HTR-8/SVneo (cell line): ENCODE measurements at regions not wholly inside any gene's neighbourhood (a gene's known extent, or its start where the extent isn't known, plus 50 kb on each side); places are given as distances from the start of the nearest gene placed in this dataset.
"Not testable (repeated sequence)": the region's sequence is repeated elsewhere in the genome, so short reads cannot be mapped to it uniquely, and the experiment has no call there.

Source experiments
- DNase-seq: peaks from one replicate; pipeline ENCODE4 v3.0.0; 2011; ENCODE audit warnings: low spot score, mixed read lengths; ENCODE audit not compliant: insufficient read length
- FAIRE-seq: peaks from 2 replicates; lab custom pipeline; 2011; peaks lifted over from hg19 to GRCh38; lab: Jason Lieb, UNC

GRCh38 chr5:99398976-99399375 is 470.2 kb upstream of the CHD1 start:
- DNase-seq (no peak), FAIRE-seq (no peak)

DNA sequence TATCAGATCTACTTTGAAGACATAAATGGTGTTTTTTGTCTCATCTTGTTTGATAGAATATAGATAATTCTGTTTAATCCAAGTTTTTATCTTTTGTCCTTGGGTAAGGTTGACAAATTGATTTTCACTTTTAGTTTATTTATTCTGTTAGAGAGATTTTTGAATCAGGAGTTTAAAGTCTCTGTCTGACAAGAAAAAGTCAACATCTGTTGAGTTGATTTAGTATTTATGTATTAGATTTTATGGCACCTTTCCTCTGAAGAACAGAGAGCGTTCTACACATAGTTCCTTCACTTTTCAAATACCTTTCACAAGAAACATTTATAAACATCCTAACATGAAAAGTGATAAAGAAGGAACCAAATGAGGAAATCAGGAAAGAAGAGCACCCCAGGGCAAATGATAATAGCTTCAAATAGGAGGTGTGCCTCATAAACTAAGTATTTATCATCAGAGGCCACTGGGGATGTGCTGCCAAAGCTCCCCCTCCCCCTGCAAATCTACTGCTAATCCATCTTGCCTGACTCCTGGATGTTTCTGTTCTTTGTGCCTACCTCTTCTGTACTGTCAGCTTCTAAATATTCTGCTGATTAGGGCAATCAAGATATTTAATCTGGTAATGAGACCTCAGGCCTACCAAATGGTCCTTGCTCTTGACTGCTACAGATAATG is 457.7 kb upstream of the CHD1 start:
- no peak for FAIRE-seq

GRCh38 chr5:99379187-99379586 is 450.4 kb upstream of the CHD1 start:
- FAIRE-seq (no peak), DNase-seq (no peak)

More for the DNA sequence above, 457.7 kb upstream of the CHD1 start:
- DNase-seq: no peak

DNA sequence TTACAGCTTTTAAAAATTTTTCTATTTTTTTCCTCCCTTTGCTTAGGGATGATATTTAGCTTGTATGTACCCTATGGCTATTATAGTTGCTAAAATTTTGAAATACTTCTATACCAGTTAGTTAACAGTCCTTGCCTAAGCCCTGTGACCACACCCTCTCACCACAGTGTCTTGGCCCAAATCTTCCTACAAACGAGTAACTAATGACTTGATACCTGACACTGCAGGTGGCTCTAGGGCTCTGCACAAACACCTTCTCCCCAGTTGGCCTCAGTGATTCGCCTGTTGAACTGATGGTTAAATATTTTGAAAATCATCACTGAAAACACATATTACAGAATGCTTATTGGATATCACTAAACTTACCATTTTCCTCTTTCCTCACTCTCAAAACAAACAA is 449.6 kb upstream of the CHD1 start:
- DNase-seq (no peak), FAIRE-seq (no peak)

GRCh38 chr5:99369797-99370593 is 441.2 kb upstream of the CHD1 start:
- DNase-seq: no peak
- no peak for FAIRE-seq

DNA sequence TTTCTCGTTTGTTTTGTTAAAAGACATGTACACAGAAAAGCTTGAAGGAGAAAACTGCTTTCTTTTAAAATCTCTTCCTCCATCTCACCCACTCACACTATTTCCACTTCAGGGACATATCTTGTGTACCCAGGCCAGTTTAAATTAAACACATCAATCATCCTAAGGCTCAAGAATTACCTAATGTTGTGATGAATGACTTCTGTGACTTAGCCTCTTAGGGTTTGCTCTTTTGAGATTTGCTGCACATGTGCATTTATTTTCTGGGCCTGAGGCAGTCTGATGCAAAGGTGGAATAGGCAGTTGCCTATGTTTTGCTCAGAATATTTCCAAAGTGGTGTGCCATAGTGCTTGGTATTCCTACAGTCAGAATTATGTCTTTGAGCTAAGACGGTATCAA is 439.9 kb upstream of the CHD1 start:
- DNase-seq: no peak
- FAIRE-seq: no peak

DNA sequence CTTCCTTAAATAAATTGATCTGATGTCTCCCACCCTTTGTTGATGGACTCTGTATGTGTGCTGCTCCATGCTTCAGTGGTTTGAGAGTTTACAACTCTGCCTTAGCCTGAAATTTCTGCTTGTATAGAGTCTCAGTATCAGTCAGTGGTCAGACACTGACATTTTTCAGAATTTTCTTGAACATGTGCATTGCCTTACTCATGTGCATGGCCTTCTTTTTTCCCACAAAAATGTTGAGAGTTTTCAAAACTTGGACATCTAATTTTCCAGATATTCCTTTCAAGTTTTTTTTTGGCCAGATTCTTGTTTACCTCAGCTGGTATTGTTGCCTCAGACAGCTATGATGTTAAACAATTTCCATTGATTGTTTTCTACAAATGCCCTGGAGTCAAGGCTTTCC is 427.1 kb upstream of the CHD1 start:
- FAIRE-seq (no peak), DNase-seq (no peak)

DNA sequence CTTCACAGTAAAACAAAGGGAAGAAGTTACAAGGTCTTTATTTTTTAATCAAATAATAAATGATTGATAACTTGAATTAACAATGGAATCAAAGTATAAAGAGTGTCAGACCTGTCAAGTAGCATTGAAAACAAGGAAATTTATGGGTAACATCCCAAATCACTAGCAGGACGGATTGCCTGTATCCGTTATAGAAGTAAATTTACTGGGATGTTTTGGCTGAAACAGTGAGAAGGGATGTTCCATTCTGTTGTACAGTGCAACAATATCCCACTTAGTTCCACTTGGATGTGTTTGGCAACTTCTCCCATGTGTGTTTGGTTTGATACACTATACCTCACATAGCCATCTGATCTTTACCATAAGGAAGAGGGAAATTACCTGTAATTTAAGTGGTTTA is 421.0 kb upstream of the CHD1 start:
- FAIRE-seq: no peak

GRCh38 chr5:99348597-99348996 is 419.8 kb upstream of the CHD1 start:
- DNase-seq (no peak), FAIRE-seq (no peak)

More for the DNA sequence above, 421.0 kb upstream of the CHD1 start:
- no peak for DNase-seq

GRCh38 chr5:99339758-99340157 is 411.0 kb upstream of the CHD1 start:
- FAIRE-seq, DNase-seq: not testable (repeated sequence)

DNA sequence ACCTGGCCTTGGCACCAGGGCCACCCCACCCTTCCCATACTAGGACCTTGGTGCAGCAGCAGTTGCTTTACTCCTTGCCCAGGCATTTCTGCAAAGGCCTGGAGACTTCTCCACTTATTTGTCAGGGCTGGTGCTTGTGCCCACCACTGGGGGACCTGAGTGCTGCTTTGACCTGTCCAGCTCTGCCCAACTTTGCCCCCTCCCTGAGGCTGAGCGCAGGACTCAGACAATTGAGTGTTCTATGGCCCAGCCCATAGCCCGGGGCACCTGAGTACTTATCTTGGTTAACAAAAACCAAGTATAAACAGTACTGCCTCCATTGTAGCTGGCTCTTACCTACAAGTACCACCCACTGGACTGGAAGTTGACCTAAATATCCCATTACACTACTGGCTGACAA is 406.1 kb upstream of the CHD1 start:
- DNase-seq: no peak

GRCh38 chr5:99331061-99331460 is 402.3 kb upstream of the CHD1 start:
- FAIRE-seq: no peak

More for the DNA sequence above, 406.1 kb upstream of the CHD1 start:
- FAIRE-seq: no peak

DNA sequence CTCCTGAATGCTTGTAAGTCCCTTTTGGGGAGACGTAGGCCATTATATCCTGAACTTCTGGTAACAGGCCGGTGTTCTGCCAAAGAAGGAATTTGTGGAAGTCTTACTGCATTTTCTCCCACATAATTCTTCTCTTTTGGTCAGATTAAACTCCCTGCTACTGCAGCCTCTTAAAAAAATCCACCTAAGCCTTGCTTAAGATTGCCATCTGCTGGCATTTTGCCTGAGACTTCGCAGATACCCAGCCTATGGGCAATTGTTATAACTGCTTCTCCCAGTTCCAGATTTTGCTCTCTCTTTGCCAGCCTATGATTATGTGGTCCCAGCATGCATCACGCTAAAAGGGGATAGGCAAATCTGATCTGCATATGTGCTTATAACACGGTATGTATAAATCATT is 391.6 kb upstream of the CHD1 start:
- FAIRE-seq: no peak
- DNase-seq: no peak

More at GRCh38 chr5:99331061-99331460, 402.3 kb upstream of the CHD1 start:
- DNase-seq: no peak

DNA sequence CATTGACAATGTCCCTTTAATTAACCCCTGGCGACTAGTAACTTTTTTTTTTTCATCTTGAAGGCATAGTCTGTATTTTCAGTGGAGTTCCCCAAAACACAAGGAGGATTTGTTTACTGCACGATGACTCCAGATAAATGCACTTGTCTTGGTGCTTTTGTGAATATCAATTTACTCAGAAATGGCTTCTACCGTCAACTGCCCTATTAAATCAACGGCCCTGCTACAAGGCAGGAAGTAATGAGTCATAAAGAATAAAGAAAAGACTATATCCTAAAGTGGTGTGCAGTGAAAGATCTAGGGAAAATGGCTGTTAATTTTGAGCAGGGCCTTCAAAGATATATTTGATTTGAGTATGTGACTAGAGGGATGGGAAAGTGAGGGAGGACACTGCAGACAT is 388.3 kb upstream of the CHD1 start:
- FAIRE-seq (no peak), DNase-seq (no peak)

DNA sequence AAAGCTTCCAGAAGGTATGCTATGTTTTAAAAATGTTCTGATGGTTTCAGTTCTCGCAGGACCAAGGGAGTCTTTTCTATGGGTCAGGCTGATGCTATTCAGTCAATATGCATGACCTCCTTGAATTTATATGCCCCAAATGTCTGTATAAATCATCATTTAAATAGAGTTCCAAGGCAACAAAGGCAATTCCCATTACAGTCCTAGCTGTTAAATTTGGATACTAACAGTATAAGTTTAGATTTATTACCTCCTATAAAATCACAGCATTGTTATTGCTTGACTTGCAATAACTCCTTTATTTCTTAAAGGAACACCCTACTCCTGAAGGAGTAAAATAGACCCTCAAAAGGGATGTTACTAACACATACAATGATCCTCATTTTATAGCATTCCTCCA is 387.7 kb upstream of the CHD1 start:
- FAIRE-seq: no peak

DNA sequence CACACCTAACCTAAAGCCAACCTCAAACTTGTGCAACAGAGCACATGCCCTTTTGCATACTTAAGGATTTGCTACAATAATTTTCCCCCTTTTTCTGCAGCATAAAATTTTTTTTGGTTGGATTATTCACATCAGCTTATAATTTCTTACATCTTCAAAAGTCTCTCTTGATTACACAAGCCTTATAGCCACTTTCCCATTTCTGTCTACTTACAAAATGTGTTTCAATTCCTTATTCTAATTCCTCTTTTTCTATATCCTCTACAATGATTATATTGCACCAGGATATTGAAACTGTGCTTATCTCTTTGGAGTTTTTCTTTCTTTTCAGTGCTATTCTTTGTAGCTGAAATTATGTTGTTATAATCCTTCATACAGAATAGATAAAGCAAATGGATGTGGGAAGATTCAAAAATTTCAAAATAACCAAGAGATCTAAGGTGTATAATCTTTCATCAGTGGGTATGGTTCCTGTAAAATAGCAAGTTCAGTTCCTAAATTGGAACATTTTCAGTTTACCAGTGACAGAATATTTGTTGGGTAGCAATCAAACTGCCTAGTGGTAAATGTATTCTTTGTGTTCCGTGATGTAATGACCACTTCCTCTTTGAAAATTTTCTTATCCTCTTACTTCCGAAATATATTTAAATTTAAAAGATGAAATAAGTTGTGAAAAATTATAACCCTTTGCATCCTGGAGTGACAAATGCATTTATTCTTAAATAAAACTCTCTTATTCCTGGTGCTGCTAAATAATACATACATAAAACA is 386.8 kb upstream of the CHD1 start:
- DNase-seq: no peak
- no peak for FAIRE-seq

More for the DNA sequence above, 387.7 kb upstream of the CHD1 start:
- DNase-seq: no peak

DNA sequence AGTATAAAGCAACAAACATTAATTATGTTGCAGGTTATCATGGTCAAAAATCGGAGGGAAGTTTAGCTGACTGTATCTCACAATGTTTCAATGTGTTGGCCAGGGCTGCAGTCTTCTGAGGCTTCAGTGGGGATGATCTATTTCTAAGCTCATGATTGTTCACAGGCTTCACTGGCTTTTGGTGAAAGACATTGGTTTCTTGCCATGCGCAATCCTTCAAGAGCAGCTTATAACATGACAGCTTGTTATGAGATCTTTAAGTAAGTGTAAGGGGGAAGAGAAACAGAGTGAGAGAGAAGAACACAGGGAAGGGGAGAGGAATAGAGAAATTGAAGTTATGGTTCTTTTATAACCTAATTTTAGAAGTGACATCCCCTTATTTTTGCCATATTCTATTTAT is 385.9 kb upstream of the CHD1 start:
- FAIRE-seq (no peak), DNase-seq (no peak)

GRCh38 chr5:99308131-99308530 is 379.3 kb upstream of the CHD1 start:
- no peak for FAIRE-seq
- no peak for DNase-seq

- DNase-seq (no peak), FAIRE-seq (no peak)
Measured at GRCh38 chr5:99305045-99305580, 376.3 kb upstream of the CHD1 start.

DNA sequence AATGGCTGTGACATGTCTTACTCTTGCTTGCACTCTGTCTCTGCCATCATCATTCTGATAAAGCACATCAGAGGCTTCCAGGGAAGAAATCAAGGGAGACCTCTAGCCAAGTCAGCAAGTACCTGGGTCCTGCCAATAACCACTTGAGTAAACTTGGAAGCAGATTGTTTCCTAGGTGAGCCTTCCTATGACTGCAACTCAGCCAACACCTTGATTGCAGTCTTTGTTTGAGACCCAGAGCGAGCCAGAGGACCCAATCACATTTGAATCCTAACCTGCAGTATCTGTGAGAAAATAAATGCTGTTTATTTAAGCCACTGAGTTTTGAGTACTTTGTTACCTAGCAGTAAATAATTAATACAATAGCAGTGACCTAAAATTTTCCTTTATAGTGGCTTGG is 356.8 kb upstream of the CHD1 start:
- no peak for DNase-seq
- no peak for FAIRE-seq

DNA sequence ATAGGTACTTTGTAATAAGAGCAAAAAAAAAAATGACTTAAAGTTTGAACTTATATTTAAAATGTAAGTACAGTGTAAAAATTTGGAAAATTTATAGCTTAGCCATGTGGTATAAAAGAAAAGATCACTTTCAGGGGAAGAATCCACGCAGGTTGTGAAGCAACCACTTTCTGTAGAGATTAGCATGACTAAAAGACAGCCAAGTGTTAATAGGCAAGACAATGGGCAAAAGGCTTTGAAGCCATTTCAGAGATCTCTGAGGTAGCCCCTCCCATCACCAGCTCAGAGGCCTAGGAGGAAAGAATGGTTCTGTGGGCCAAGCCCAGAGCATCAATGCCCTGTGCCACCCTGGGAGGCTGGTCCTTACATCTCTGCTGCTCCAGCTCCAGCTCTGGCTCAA is 346.3 kb upstream of the CHD1 start:
- no peak for FAIRE-seq
- no peak for DNase-seq
